H9 (cell line): ENCODE measurements at regions not wholly inside any gene's neighbourhood (a gene's known extent, or its start where the extent isn't known, plus 50 kb on each side); places are given as distances from the start of the nearest gene placed in this dataset.

Experiments
- DNase-seq: peaks from one replicate; pipeline ENCODE4 v3.0.0-alpha.2; 2017
- H2AFZ ChIP-seq: one replicate; pipeline ENCODE4 v1.6.1; 2013; ENCODE audit warnings: mild to moderate bottlenecking, low read length, control low read depth, moderate library complexity
- H2AK5ac ChIP-seq: 2 replicates; pipeline ENCODE4 v1.6.1; 2013; ENCODE audit warnings: low read length, control low read depth, mixed read lengths; ENCODE audit not compliant: insufficient read length
- H2BK120ac ChIP-seq: one replicate; pipeline ENCODE4 v1.6.1; 2013; ENCODE audit warnings: low read depth, mild to moderate bottlenecking, low read length, control low read depth, inconsistent platforms; ENCODE audit not compliant: poor library complexity, severe bottlenecking
- H2BK12ac ChIP-seq: 2 replicates; pipeline ENCODE4 v1.6.1; 2013; ENCODE audit warnings: low read length, control low read depth, mixed read lengths, low read depth; ENCODE audit not compliant: insufficient read length
- H2BK15ac ChIP-seq: 2 replicates; pipeline ENCODE4 v1.6.1; 2013; ENCODE audit warnings: low read depth, low read length, control low read depth
- H2BK20ac ChIP-seq: one replicate; pipeline ENCODE4 v1.6.1; 2013; ENCODE audit warnings: low read depth, mild to moderate bottlenecking, low read length, control low read depth, inconsistent platforms; ENCODE audit not compliant: poor library complexity, severe bottlenecking
- H2BK5ac ChIP-seq: 2 replicates; pipeline ENCODE4 v1.6.1; 2013; ENCODE audit warnings: low read length, control low read depth, mixed read lengths; ENCODE audit not compliant: insufficient read length
- H3K14ac ChIP-seq: 2 replicates; pipeline ENCODE4 v1.6.1; 2013; ENCODE audit warnings: low read length, control low read depth; ENCODE audit not compliant: insufficient read depth
- H3K18ac ChIP-seq: 2 replicates; pipeline ENCODE4 v1.6.1; 2013; ENCODE audit warnings: low read depth, mild to moderate bottlenecking, mixed read lengths, low read length, control low read depth; ENCODE audit not compliant: insufficient read length
- H3K23ac ChIP-seq: 2 replicates; pipeline ENCODE4 v1.6.1; 2013; ENCODE audit warnings: low read length, control low read depth, mixed read lengths, low read depth; ENCODE audit not compliant: insufficient read length
- H3K23me2 ChIP-seq: 2 replicates; pipeline ENCODE4 v1.6.1; 2013; ENCODE audit warnings: low read depth, mild to moderate bottlenecking, mixed read lengths, low read length, control low read depth; ENCODE audit not compliant: insufficient read length, poor library complexity, severe bottlenecking
- H3K27ac ChIP-seq: 2 replicates; pipeline ENCODE4 v1.5.1; 2013; ENCODE audit warnings: low read length, control low read depth, mixed read lengths, low read depth; ENCODE audit not compliant: insufficient read length
- H3K27me3 ChIP-seq: 2 replicates; pipeline ENCODE4 v1.6.1; 2013; ENCODE audit warnings: low read length, control low read depth, inconsistent platforms; ENCODE audit not compliant: insufficient read depth
- H3K4ac ChIP-seq: 2 replicates; pipeline ENCODE4 v1.6.1; 2013; ENCODE audit warnings: low read depth, mild to moderate bottlenecking, control low read depth, inconsistent platforms, low read length, moderate library complexity
- H3K4me1 ChIP-seq: 2 replicates; pipeline ENCODE4 v1.6.1; 2013; ENCODE audit warnings: low read length, control low read depth, inconsistent platforms; ENCODE audit not compliant: insufficient read depth
- H3K4me2 ChIP-seq: 2 replicates; pipeline ENCODE4 v1.6.1; 2013; ENCODE audit warnings: low read length, control low read depth, mixed read lengths; ENCODE audit not compliant: insufficient read length, insufficient read depth
- H3K56ac ChIP-seq: 2 replicates; pipeline ENCODE4 v1.6.1; 2013; ENCODE audit warnings: low read depth, mild to moderate bottlenecking, mixed read lengths, low read length, control low read depth; ENCODE audit not compliant: insufficient read length
- H3K79me1 ChIP-seq: 2 replicates; pipeline ENCODE4 v1.6.1; 2013; ENCODE audit warnings: low read depth, mild to moderate bottlenecking, moderate library complexity, low read length, control low read depth, inconsistent platforms; ENCODE audit not compliant: insufficient read depth, poor library complexity, severe bottlenecking
- H3K79me2 ChIP-seq: 2 replicates; pipeline ENCODE4 v1.6.1; 2013; ENCODE audit warnings: low read length, control low read depth, inconsistent platforms; ENCODE audit not compliant: insufficient read depth
- H3K9ac ChIP-seq: 2 replicates; pipeline ENCODE4 v1.6.1; 2013; ENCODE audit warnings: low read length, control low read depth, mixed read lengths; ENCODE audit not compliant: insufficient read length; ENCODE audit errors: extremely low read depth
- H3K9me3 ChIP-seq: one replicate; pipeline ENCODE4 v1.6.1; 2013; ENCODE audit warnings: low read depth, low read length, inconsistent platforms; ENCODE audit not compliant: control insufficient read depth
- H3T11ph ChIP-seq: one replicate; pipeline ENCODE4 v1.6.1; 2013; ENCODE audit warnings: mild to moderate bottlenecking, low read length, control low read depth, inconsistent platforms
- H4K20me1 ChIP-seq: one replicate; pipeline ENCODE4 v1.6.1; 2013; ENCODE audit not compliant: control insufficient read depth, insufficient read length, insufficient read depth
- H4K5ac ChIP-seq: 2 replicates; pipeline ENCODE4 v1.6.1; 2013; ENCODE audit warnings: low read depth, mild to moderate bottlenecking, mixed read lengths, low read length, control low read depth; ENCODE audit not compliant: insufficient read length
- H4K8ac ChIP-seq: replicated peaks from 2 replicates; pipeline ENCODE4 v1.6.1; 2013; ENCODE audit warnings: low read length, control low read depth, mixed read lengths, low read depth; ENCODE audit not compliant: insufficient read length
- H4K91ac ChIP-seq: 2 replicates; pipeline ENCODE4 v1.6.1; 2013; ENCODE audit warnings: low read depth, mild to moderate bottlenecking, moderate library complexity, mixed read lengths, low read length, control low read depth; ENCODE audit not compliant: insufficient read length
- H3K27ac Mint-ChIP-seq, 3 experiments: 2 replicates in 2 of 3; 3 replicates in 1 of 3; pipeline ENCODE4 v1.8.0; 2020 to 2021; ENCODE audit warnings: mixed read lengths in 3 of 3, mild to moderate bottlenecking in 1 of 3, moderate library complexity in 1 of 3
- H3K27me3 Mint-ChIP-seq: 2 replicates; pipeline ENCODE4 v1.8.0; 2021; ENCODE audit warnings: low read depth, mild to moderate bottlenecking, moderate library complexity, mixed read lengths
- H3K36me3 Mint-ChIP-seq, 3 experiments: 2 replicates in 2 of 3; 3 replicates in 1 of 3; pipeline ENCODE4 v1.8.0; 2020 to 2021; ENCODE audit warnings: low read depth in 3 of 3, mixed read lengths in 3 of 3; ENCODE audit not compliant: insufficient read depth in 1 of 3
- H3K4me1 Mint-ChIP-seq, 2 experiments: 2 replicates each; pipeline ENCODE4 v1.8.0; 2020; ENCODE audit warnings: mixed read lengths in 2 of 2
- H3K4me3 Mint-ChIP-seq, 2 experiments: 2 replicates in 1 of 2; 3 replicates in 1 of 2; pipeline ENCODE4 v1.8.0; 2020 to 2021; ENCODE audit warnings: mild to moderate bottlenecking in 2 of 2, mixed read lengths in 2 of 2, moderate library complexity in 1 of 2
- H3K9me3 Mint-ChIP-seq, 2 experiments: 2 replicates in 1 of 2; 3 replicates in 1 of 2; pipeline ENCODE4 v1.8.0; 2020; ENCODE audit warnings: mild to moderate bottlenecking in 2 of 2, mixed read lengths in 2 of 2, moderate library complexity in 1 of 2
- CTCF ChIP-seq: fragments of 200-600 bp; sonication (generic); conservative IDR thresholded peaks from 3 replicates; pipeline ENCODE4 v1.8.0; 2021; ENCODE audit warnings: antibody characterized with exemption, mild to moderate bottlenecking
- WGBS: extraction: QIAGEN DNeasy Blood & Tissue Kit; methylation state at CpG from one replicate; pipeline ENCODE4 v1.1.7; 2013; ENCODE audit warnings: missing lambda C conversion rate, low lambda C conversion rate, mixed read lengths; ENCODE audit not compliant: insufficient read length; ENCODE audit errors: extremely low coverage; 5-methylcytosine and 5-hydroxymethylcytosine counted together

- Histone ChIP-seq H2AK5ac (no peak overlapping the region), H3K27me3 (no peaks in the 10 kb centered on the region; the same call in 1 of the 2 replicates), H2AFZ (no peak overlapping the region), H3K4me2 (no peak overlapping the region), H3K9ac (no peak overlapping the region), H3K23ac (no peak overlapping the region), H4K5ac (no peak overlapping the region), H2BK15ac (no peak overlapping the region), H3K56ac (no peak overlapping the region), H3K4me1 (no peaks in the 10 kb centered on the region), H2BK120ac (no peak overlapping the region), H3K4ac (no peak overlapping the region), H3K14ac (no peak overlapping the region), H2BK5ac (no peak overlapping the region), H2BK12ac (no peak overlapping the region), H3T11ph (no peak overlapping the region), H2BK20ac (no peak overlapping the region), H3K9me3 (no peaks in the 10 kb centered on the region), H3K27ac (no peak overlapping the region), H4K8ac (no peak overlapping the region), H3K79me1 (no peaks in the 10 kb centered on the region), H3K79me2 (no peaks in the 10 kb centered on the region), H3K18ac (no peak overlapping the region), H4K20me1 (no peaks in the 10 kb centered on the region), H4K91ac (no peak overlapping the region), H3K23me2 (no peaks in the 10 kb centered on the region)
- Mint-ChIP-seq H3K36me3 (no peaks in the 10 kb centered on the region), H3K4me1 (no peaks in the 10 kb centered on the region), H3K4me3 (no peak overlapping the region), H3K9me3 (no peaks in the 10 kb centered on the region), H3K27me3 (peaks cover 2% of the 10 kb centered on the region), H3K27ac (no peak overlapping the region)
- no peak for DNase-seq
- TF ChIP-seq CTCF = no peak
- WGBS = no CpG with 5 or more reads among the region's 5 CpGs
These were observed 121.6 kb upstream of the HNRNPA3 start for GRCh38 chr2:177090967-177091366.
